Epithelial cell of prostate (primary cell): ENCODE measurements at regions not wholly inside any gene's neighbourhood (a gene's known extent, or its start where the extent isn't known, plus 50 kb on each side); places are given as distances from the start of the nearest gene placed in this dataset.
A peak's percentile ranks its signal among the peaks of the same experiment; 100 is the strongest.

ENCODE experiments used
- DNase-seq: peaks from one replicate; pipeline ENCODE4 v3.0.0-alpha.2; 2011; ENCODE audit warnings: low read depth, low spot score
- H3K27ac ChIP-seq: fragments of 450-650 bp; 2 replicates; pipeline ENCODE4 v1.5.1; 2017; ENCODE audit warnings: mild to moderate bottlenecking

- no peak for DNase-seq
- no peak overlapping the region for H3K27ac ChIP-seq
Observed at GRCh38 chr9:79149585-79149984, 422.2 kb upstream of the TLE4 start.

- H3K27ac ChIP-seq: no peak overlapping the region
- no peak for DNase-seq
Observed at GRCh38 chr9:79151791-79152190, 420.0 kb upstream of the TLE4 start.

GRCh38 chr9:79152306-79152705 lies 419.5 kb upstream of the TLE4 start:
- no peak overlapping the region for H3K27ac ChIP-seq
- DNase-seq: no peak

GRCh38 chr9:79154806-79155205 lies 417.0 kb upstream of the TLE4 start:
- H3K27ac ChIP-seq: no peak overlapping the region
- DNase-seq: no peak

GRCh38 chr9:79155308-79155707 lies 416.5 kb upstream of the TLE4 start:
- DNase-seq: peak; percentile 31
- H3K27ac ChIP-seq: no peak overlapping the region

GRCh38 chr9:79163544-79163943 lies 408.2 kb upstream of the TLE4 start:
- DNase-seq: no peak
- no peak overlapping the region for H3K27ac ChIP-seq

DNA sequence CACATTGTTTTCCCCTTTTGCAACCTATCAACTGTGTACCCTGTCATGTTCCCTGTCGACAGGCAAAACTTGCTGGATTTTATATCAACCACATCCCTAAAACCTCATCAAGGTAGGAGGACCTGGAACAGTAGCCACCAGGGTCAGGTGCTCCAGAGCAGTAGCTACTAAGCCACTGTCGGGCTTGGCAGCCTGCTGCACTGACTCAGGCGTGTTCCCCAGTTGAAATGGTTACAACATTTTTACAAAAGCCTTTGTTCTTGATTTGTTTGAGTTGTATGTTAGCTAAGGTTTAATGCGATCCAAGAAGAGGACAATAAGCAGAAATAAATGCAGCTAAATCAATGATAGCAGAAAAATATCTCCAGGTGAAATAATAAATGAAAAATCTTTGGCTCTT lies 407.4 kb upstream of the TLE4 start:
- peak overlapping the region; percentile 36 for H3K27ac ChIP-seq
- peak; percentile 34 for DNase-seq

- peak overlapping the region; percentile 36 for H3K27ac ChIP-seq
- DNase-seq: peak; percentile 68
Observed at GRCh38 chr9:79165020-79165780, 406.6 kb upstream of the TLE4 start.

- peak; percentile 53 for DNase-seq
- no peak overlapping the region for H3K27ac ChIP-seq
Observed at GRCh38 chr9:79166005-79166404, 405.8 kb upstream of the TLE4 start.

- DNase-seq: no peak
- H3K27ac ChIP-seq: no peak overlapping the region
Observed at GRCh38 chr9:79170643-79171042, 401.1 kb upstream of the TLE4 start.

GRCh38 chr9:79173932-79174331 lies 397.8 kb upstream of the TLE4 start:
- no peak overlapping the region for H3K27ac ChIP-seq
- DNase-seq: no peak

GRCh38 chr9:79176014-79176697 lies 395.6 kb upstream of the TLE4 start:
- DNase-seq: no peak
- H3K27ac ChIP-seq: no peak overlapping the region

- no peak overlapping the region for H3K27ac ChIP-seq
- no peak for DNase-seq
Observed at GRCh38 chr9:79184831-79185230, 386.9 kb upstream of the TLE4 start.

- no peak overlapping the region for H3K27ac ChIP-seq
- no peak for DNase-seq
Observed at GRCh38 chr9:79185866-79186265, 385.9 kb upstream of the TLE4 start.

- no peak overlapping the region for H3K27ac ChIP-seq
- no peak for DNase-seq
Observed at GRCh38 chr9:79189511-79189924, 382.2 kb upstream of the TLE4 start.

DNA sequence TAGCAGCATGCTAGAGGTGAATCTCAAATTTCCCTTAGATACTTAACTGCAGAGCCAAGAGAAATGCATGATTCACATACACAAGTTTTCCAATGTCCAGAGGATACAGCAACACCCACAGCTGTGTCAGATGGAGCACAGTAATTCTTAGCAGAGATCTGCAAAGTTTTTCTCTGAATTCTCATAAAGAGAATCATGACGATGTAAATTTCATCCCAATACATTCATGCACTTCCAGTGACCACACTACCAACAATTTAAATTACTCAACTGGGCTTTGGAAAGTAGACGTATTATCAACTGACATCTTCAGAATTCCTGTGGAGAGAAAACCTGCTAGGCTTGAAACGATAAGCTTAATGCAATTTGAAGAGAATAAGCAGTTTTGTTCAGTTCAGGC lies 378.8 kb upstream of the TLE4 start:
- no peak overlapping the region for H3K27ac ChIP-seq
- no peak for DNase-seq

- H3K27ac ChIP-seq: no peak overlapping the region
- DNase-seq: no peak
Observed at GRCh38 chr9:79193501-79194223, 378.1 kb upstream of the TLE4 start.

DNA sequence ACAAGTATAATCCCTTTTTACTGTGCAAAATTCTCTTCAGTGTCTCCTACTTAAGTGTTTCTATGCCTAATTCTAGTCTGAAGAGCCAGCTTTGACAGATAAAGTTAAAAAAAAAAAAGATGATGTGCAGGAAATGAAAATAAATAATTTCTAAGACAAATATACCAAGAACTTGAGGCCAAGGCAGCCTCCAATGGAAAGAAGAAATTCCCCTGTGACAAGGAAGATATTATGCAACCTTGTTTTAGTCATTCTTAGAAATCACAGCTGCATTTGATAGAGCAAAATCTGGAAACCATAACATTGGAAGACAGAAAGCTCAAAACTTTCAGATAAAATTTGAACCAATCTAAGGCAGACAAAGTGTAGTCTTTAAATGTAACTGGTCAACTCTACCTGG lies 375.9 kb upstream of the TLE4 start:
- no peak for DNase-seq
- no peak overlapping the region for H3K27ac ChIP-seq

- no peak overlapping the region for H3K27ac ChIP-seq
- DNase-seq: no peak
Observed at GRCh38 chr9:79196606-79197005, 375.2 kb upstream of the TLE4 start.

DNA sequence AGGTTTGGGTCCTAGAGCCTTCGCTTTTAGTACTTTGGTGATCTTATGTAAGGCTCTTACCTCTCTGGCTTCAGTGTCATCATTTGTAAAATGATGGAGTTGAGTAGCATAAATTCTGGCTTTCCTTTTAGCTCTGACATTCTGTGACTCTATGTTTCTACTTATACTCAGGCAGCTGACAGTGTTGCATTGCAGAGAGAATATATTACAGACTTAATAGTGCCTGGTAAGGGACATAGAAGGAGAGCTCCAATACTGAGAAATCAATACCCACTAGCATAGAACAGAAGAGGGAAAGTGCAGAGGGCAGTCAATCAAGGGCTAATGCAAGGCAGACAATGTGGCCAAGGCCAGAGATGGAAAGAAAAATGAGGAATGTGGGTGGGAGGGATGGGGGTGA lies 371.4 kb upstream of the TLE4 start:
- H3K27ac ChIP-seq: no peak overlapping the region
- no peak for DNase-seq

- DNase-seq: no peak
- H3K27ac ChIP-seq: no peak overlapping the region
Observed at GRCh38 chr9:79201636-79202035, 370.1 kb upstream of the TLE4 start.
